ENCODE measurements at regions not wholly inside any gene's neighbourhood (a gene's known extent, or its start where the extent isn't known, plus 50 kb on each side); places are given as distances from the start of the nearest gene placed in this dataset.

- no peak overlapping the region for H3K4me3 Mint-ChIP-seq
- no peak for ATAC-seq (ENCODE audit: low read depth in 2 of 2)
- DNase-seq: no peak
- peaks cover 0 to 5% (median 0%) of the 10 kb centered on the region in 7 donors for H3K9me3 Mint-ChIP-seq
- peak overlapping the region in 4 of 6 donors; percentile 52 to 83 (median 68) for H3K27ac Mint-ChIP-seq
- H3K27me3 Mint-ChIP-seq: no peaks in the 10 kb centered on the region
- H3K36me3 Mint-ChIP-seq: no peaks in the 10 kb centered on the region
- H3K4me1 Mint-ChIP-seq: peaks cover 41 to 54% (median 48%) of the 10 kb centered on the region in 3 donors
These were observed 138.1 kb downstream of the C5orf15 start for GRCh38 chr5:133830281-133830680.

GRCh38 chr5:133829786-133830185 lies 138.6 kb downstream of the C5orf15 start:
- Mint-ChIP-seq H3K9me3 (no peaks in the 10 kb centered on the region), H3K27ac (peak overlapping the region in 4 of 6 donors; percentile 15 to 88 (median 42)), H3K27me3 (no peaks in the 10 kb centered on the region), H3K36me3 (no peaks in the 10 kb centered on the region), H3K4me3 (peak overlapping the region in 1 of 8 donors; percentile 24), H3K4me1 (peaks cover 46 to 59% (median 53%) of the 10 kb centered on the region in 3 donors)
- DNase-seq (no peak), ATAC-seq (ENCODE audit: low read depth in 2 of 2) (no peak)

GRCh38 chr5:133828722-133829121 lies 139.7 kb downstream of the C5orf15 start:
- H3K27ac Mint-ChIP-seq: no peak overlapping the region
- peaks cover 54 to 70% (median 64%) of the 10 kb centered on the region in 3 donors for H3K4me1 Mint-ChIP-seq
- no peaks in the 10 kb centered on the region for H3K9me3 Mint-ChIP-seq

GRCh38 chr5:133827830-133828229 lies 140.6 kb downstream of the C5orf15 start:
- H3K4me1 Mint-ChIP-seq: peaks cover 57 to 79% (median 70%) of the 10 kb centered on the region in 3 donors
- no peak for ATAC-seq (ENCODE audit: low read depth in 2 of 2)
- H3K9me3 Mint-ChIP-seq: no peaks in the 10 kb centered on the region
- DNase-seq: no peak
- no peaks in the 10 kb centered on the region for H3K27me3 Mint-ChIP-seq
- no peak overlapping the region for H3K4me3 Mint-ChIP-seq
- H3K36me3 Mint-ChIP-seq: no peaks in the 10 kb centered on the region
- H3K27ac Mint-ChIP-seq: no peak overlapping the region

More at GRCh38 chr5:133828722-133829121, 139.7 kb downstream of the C5orf15 start:
- H3K27me3 Mint-ChIP-seq: no peaks in the 10 kb centered on the region
- H3K36me3 Mint-ChIP-seq: no peaks in the 10 kb centered on the region
- ATAC-seq (ENCODE audit: low read depth in 2 of 2) (no peak), DNase-seq (no peak)
- no peak overlapping the region for H3K4me3 Mint-ChIP-seq

DNA sequence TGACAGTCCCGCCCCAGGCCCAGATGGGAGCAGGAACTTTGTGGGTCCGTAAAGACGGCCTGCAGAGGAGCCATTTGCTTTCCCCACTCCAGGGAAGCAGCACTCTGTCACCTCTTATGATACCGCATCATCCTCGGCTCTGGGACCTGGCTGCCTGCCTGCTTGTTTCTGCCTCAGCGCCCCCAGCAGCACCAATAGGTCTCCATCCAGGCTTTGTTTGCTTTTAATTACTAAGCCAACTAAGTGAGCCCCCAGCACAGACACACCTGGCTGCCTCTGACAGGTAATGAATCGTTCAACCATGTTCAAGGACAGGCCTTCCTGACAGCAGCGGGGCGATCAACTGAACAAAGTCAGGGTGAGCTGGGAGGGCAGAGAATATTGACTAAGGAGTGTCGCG lies 141.4 kb downstream of the C5orf15 start:
- no peak for DNase-seq
- peak overlapping the region in 3 of 8 donors; percentile 15 to 42 (median 38) for H3K4me3 Mint-ChIP-seq
- no peaks in the 10 kb centered on the region for H3K27me3 Mint-ChIP-seq
- peaks cover 61 to 87% (median 71%) of the 10 kb centered on the region in 3 donors for H3K4me1 Mint-ChIP-seq
- H3K9me3 Mint-ChIP-seq: no peaks in the 10 kb centered on the region
- H3K36me3 Mint-ChIP-seq: no peaks in the 10 kb centered on the region
- H3K27ac Mint-ChIP-seq: peak overlapping the region in 4 of 6 donors; percentile 82 to 96 (median 88)
- ATAC-seq (ENCODE audit: low read depth in 2 of 2): no peak

DNA sequence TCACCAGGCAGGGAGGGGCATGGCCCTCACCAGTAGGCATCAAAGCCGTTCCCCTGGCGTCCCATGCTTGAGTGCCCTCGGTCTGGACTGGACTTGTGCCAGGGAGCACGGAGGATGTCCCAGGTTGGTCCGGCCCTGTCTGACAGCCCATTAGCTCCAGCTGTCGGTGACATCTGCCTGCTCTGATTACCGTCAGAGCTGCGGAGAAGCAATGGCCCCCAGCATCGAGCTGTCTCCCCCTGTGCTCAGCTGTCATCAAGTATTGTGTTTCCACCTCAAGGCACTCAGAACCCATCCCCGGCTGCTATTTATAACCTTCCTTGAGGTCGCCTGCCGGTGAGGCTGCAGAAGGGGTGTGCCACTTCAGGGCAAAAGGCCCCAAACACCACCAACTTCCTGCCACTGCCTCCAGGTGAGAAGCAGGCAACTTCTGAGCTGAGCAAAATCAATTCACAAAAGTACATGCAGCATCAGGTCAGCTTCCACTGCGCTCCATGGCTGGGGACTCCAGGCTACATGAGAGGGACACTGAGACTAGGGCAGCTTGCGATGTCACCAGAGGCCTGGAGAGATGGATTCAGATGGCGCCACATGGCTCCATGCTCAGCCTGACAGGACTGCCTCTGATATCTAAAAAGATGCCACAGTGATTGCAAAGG lies 142.7 kb downstream of the C5orf15 start:
- peak; percentile 70 for DNase-seq
- H3K9me3 Mint-ChIP-seq: no peaks in the 10 kb centered on the region
- peak; percentile 90 for ATAC-seq (ENCODE audit: low read depth in 2 of 2)
- H3K36me3 Mint-ChIP-seq: no peaks in the 10 kb centered on the region
- H3K4me3 Mint-ChIP-seq: peak overlapping the region; percentile 4 to 88 (median 70)
- H3K4me1 Mint-ChIP-seq: peaks cover 63 to 88% (median 78%) of the 10 kb centered on the region in 3 donors
- H3K27ac Mint-ChIP-seq: peak overlapping the region; percentile 69 to 96 (median 87)
- H3K27me3 Mint-ChIP-seq: no peaks in the 10 kb centered on the region

DNA sequence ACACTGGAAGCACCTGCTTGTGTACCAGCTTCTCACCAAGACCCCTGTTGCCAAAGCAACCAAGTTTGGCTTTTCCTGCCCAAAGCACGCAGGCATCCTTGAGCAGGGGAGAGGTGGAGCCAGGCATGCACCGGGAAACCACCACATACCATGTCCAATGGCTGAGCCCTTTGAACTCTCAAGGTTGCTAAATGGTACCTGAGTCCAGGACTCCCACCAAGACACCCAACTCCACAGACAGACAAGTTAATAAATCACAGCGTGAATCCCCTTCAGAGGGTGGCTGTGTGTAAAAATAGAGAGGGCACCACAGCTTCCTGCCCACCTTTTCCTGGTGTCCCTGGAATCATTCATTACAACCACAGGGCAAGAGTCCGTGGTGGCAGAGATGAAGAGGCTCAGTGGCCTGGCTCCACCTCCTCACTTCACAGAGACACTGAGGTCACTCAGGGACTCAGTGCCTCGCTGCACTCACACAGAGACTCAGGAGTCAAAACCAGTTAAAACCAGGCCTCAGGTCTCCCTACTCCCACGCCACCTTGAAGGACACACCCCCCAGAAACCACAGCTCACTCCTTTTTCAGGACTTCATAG lies 143.7 kb downstream of the C5orf15 start:
- H3K27me3 Mint-ChIP-seq: peaks cover 0 to 5% (median 4%) of the 10 kb centered on the region in 3 donors
- no peaks in the 10 kb centered on the region for H3K9me3 Mint-ChIP-seq
- DNase-seq: no peak
- H3K36me3 Mint-ChIP-seq: no peaks in the 10 kb centered on the region
- H3K27ac Mint-ChIP-seq: peak overlapping the region; percentile 6 to 96 (median 83)
- peak overlapping the region in 7 of 8 donors; percentile 40 to 88 (median 69) for H3K4me3 Mint-ChIP-seq
- peaks cover 64 to 90% (median 78%) of the 10 kb centered on the region in 3 donors for H3K4me1 Mint-ChIP-seq
- ATAC-seq (ENCODE audit: low read depth in 2 of 2): peak in 1 of 2 donors; percentile 12

DNA sequence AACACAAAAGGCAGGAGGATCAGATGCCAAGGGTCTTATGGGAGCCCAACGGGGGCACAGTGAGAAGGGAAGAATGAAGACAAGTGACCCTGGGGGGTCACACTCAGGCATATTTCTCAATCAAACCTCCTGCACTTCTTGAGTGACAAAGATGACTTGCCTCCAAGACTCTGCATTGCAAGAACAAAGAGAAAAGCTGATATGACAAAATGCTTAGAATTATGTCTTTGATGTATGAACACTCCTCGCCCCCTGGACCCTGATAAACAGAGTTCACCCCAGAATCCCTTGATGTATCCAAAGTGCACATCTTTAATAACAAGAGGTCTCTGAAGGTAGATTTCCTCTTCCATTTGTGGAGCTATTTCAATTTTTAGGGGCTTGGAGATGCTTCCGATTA lies 146.5 kb downstream of the C5orf15 start:
- Mint-ChIP-seq H3K27me3 (peaks cover 0 to 12% (median 5%) of the 10 kb centered on the region in 3 donors), H3K36me3 (no peaks in the 10 kb centered on the region), H3K27ac (peak overlapping the region in 3 of 6 donors; percentile 4 to 74 (median 9)), H3K9me3 (no peaks in the 10 kb centered on the region), H3K4me3 (no peak overlapping the region), H3K4me1 (peaks cover 55 to 78% (median 55%) of the 10 kb centered on the region in 3 donors)
- ATAC-seq (ENCODE audit: low read depth in 2 of 2) (no peak), DNase-seq (no peak)

GRCh38 chr5:133821311-133821741 lies 147.1 kb downstream of the C5orf15 start:
- Mint-ChIP-seq H3K27me3 (peaks cover 0 to 12% (median 5%) of the 10 kb centered on the region in 3 donors), H3K36me3 (no peaks in the 10 kb centered on the region), H3K9me3 (no peaks in the 10 kb centered on the region), H3K4me3 (peak overlapping the region in 2 of 8 donors; percentile 19 to 33), H3K27ac (peak overlapping the region in 5 of 6 donors; percentile 9 to 72 (median 35)), H3K4me1 (peaks cover 50 to 72% (median 50%) of the 10 kb centered on the region in 3 donors)
- no peak for ATAC-seq (ENCODE audit: low read depth in 2 of 2)
- DNase-seq: no peak

DNA sequence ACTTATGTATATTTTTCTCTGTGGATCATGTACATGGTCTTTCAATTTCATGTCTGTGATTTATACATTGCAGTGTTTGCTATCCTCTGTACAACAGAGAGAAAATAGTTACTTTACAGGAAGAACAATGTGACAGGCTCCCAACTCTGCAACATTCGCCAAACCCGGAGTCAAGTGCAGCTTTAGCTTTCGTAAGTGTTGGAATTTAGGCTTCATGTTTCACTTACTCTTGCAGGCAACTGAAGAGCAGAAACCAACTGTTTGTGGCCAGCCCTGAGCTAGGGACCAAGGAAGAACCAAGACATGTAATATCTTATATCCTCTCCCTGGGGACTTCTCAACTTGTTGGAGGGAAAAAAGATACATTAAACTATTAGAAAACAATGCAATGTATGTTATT lies 147.9 kb downstream of the C5orf15 start:
- peaks cover 0 to 12% (median 5%) of the 10 kb centered on the region in 3 donors for H3K27me3 Mint-ChIP-seq
- H3K4me3 Mint-ChIP-seq: peak overlapping the region in 1 of 8 donors; percentile 2
- H3K27ac Mint-ChIP-seq: peak overlapping the region in 2 of 6 donors; percentile 9 to 51
- no peaks in the 10 kb centered on the region for H3K9me3 Mint-ChIP-seq
- ATAC-seq (ENCODE audit: low read depth in 2 of 2) (no peak), DNase-seq (no peak)
- H3K4me1 Mint-ChIP-seq: peaks cover 41 to 64% (median 42%) of the 10 kb centered on the region in 3 donors
- H3K36me3 Mint-ChIP-seq: no peaks in the 10 kb centered on the region

GRCh38 chr5:133819977-133820471 lies 148.4 kb downstream of the C5orf15 start:
- H3K4me1 Mint-ChIP-seq: peaks cover 37 to 59% (median 38%) of the 10 kb centered on the region in 3 donors
- no peak for ATAC-seq (ENCODE audit: low read depth in 2 of 2)
- H3K4me3 Mint-ChIP-seq: peak overlapping the region in 2 of 8 donors; percentile 7 to 54
- no peaks in the 10 kb centered on the region for H3K36me3 Mint-ChIP-seq
- DNase-seq: no peak
- peaks cover 0 to 12% (median 5%) of the 10 kb centered on the region in 3 donors for H3K27me3 Mint-ChIP-seq
- peak overlapping the region in 1 of 6 donors; percentile 80 for H3K27ac Mint-ChIP-seq
- H3K9me3 Mint-ChIP-seq: no peaks in the 10 kb centered on the region

GRCh38 chr5:133818869-133819600 lies 149.4 kb downstream of the C5orf15 start:
- peaks cover 27 to 49% (median 29%) of the 10 kb centered on the region in 3 donors for H3K4me1 Mint-ChIP-seq
- peak overlapping the region in 1 of 8 donors; percentile 11 for H3K4me3 Mint-ChIP-seq
- peaks cover 5 to 15% (median 5%) of the 10 kb centered on the region in 3 donors for H3K27me3 Mint-ChIP-seq
- ATAC-seq (ENCODE audit: low read depth in 2 of 2) (no peak), DNase-seq (no peak)
- no peak overlapping the region for H3K27ac Mint-ChIP-seq
- no peaks in the 10 kb centered on the region for H3K9me3 Mint-ChIP-seq
- H3K36me3 Mint-ChIP-seq: no peaks in the 10 kb centered on the region

DNA sequence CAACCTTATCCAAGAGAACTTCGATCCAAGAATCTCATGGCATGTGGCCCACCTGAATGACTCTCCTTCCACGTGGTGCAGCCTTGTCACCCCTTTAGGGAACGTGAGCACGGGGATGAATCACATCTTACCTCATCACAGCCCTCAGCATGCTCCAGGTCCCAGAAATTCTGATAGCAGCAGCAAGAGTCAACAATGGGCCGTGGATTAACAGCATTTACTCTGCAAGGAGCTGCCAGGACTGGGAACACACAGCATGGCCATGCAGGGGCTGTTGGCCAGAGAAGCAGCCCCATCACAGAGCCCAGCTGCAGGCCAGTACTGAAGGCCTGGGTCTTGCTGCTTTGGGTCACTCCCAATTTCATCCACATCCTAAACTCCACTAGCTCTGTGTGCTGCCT lies 150.4 kb downstream of the C5orf15 start:
- Mint-ChIP-seq H3K27ac (no peak overlapping the region), H3K27me3 (peaks cover 5 to 21% (median 11%) of the 10 kb centered on the region in 3 donors), H3K4me1 (peaks cover 19 to 39% (median 28%) of the 10 kb centered on the region in 3 donors), H3K36me3 (no peaks in the 10 kb centered on the region), H3K4me3 (no peak overlapping the region), H3K9me3 (no peaks in the 10 kb centered on the region)
- DNase-seq (no peak), ATAC-seq (ENCODE audit: low read depth in 2 of 2) (no peak)
